HG03432 (cell line): ENCODE measurements at regions not wholly inside any gene's neighbourhood (a gene's known extent, or its start where the extent isn't known, plus 50 kb on each side); places are given as distances from the start of the nearest gene placed in this dataset.
"Not testable (repeated sequence)": the region's sequence is repeated elsewhere in the genome, so short reads cannot be mapped to it uniquely, and the experiment has no call there.

Experiments
- ATAC-seq: cut with Tn5 transposase; IDR thresholded peaks from one replicate; pipeline ENCODE4 v1.9.1; 2021; ENCODE audit warnings: mild to moderate bottlenecking, moderate library complexity; ENCODE audit not compliant: unreplicated experiment

- ATAC-seq, result not testable (repeated sequence)
Measured at GRCh38 chr4:9505341-9505740, 61.1 kb downstream of the DEFB131A start.

DNA sequence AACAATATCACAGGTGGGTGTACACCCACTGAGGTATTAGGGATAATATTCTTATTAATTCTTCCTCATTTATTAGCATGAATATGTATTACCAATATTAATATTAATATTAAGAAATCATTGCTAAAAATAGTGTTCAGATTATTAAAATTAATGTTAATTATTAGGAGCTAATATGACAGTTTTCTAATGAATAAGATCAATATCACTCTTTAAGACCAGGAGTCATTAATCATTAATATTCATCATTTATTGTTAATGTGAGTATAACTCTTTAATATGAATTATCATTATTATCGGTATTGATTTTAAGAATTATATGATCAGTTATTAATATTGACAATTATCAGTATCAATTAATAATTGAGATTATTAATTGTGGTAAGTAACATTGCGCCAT is 62.5 kb downstream of the DEFB131A start:
- not testable (repeated sequence) for ATAC-seq

DNA sequence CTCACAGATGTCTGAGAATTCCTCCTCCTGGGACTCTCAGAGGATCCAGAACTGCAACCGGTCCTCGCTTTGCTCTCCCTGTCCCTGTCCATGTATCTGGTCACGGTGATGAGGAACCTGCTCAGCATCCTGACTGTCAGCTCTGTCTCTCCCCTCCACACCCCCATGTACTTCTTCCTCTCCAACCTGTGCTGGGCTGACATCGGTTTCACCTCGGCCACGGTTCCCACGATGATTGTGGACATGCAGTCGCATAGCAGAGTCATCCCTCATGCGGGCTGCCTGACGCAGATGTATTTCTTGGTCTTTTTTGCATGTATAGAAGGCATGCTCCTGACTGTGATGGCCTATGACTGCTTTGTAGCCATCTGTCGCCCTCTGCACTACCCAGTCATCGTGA is 68.7 kb downstream of the DEFB131A start:
- not testable (repeated sequence) for ATAC-seq

GRCh38 chr4:9519631-9520030 is 75.4 kb downstream of the DEFB131A start:
- not testable (repeated sequence) for ATAC-seq

DNA sequence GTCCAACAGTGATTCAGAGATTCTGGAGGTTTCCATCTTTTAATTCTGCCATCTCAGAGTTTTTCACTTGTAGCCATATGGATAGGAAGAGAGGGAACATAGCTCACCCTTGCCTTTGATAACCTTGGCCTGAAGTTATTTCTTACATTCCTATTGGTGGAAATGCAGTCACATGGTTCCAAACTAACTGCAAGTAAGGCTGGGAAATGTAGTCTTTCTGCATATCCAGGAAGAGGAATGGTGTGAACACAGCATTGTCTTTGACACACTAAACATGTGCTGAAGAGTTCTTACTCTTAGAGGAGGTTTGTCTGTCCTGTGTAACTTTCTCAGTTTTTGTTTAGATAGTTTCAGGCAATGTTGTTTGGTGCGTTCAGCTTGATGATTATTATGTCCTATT is 78.7 kb downstream of the DEFB131A start:
- not testable (repeated sequence) for ATAC-seq

DNA sequence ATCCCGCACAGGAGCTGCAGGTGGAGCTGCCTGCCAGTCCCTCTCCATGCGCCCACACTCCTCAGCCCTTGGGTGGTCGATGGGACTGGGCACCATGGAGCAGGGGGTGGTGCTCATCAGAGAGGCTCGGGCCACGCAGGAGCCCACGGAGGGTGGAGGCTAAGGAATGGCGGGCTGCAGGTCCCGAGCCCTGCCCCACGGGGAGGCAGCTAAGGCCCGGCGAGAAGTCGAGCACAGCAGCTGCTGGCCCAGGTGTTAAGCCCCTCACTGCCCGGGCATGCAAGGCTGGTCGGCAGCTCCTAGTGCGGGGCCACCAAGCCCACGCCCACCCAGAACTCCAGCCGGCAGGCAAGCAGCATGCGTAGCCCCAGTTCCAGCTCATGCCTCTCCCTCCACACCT is 80.2 kb downstream of the DEFB131A start:
- not testable (repeated sequence) for ATAC-seq

DNA sequence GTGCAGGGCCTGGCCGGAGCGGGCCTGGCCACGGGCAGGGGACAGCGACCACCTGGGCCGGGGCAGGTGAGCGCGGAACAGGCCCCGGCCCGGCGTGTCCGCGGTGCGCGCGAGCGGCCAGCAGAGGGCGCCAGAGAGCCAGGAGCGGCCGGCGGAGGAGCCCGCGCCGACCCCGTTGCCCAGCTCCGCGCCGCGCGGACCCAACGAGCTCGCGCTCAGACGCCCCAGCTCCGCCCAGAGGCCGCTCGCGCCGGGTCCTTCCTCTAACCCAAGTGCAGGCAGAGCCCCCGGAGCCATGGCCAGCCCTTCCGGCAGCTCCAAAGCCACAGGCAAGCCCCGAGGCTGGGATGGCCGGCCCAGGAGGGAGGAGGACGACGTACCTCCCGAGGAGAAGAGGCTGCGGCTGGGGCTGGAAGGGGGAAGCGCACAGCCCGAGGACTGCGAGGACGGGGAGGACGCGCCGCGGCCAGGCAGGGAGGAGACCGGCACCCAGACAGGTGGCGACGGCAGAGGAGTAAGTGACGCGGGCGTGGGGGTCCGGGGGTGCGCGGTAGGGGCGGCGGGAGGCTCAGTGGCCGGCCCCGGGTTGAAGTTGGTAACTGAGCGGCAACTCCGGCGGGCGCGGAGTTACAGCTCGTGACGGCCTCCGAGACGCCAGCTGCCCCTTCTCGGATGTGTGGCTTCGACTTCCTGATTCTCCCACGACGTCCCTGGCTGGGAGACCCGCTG is 88.1 kb downstream of the DEFB131A start:
- not testable (repeated sequence) for ATAC-seq

DNA sequence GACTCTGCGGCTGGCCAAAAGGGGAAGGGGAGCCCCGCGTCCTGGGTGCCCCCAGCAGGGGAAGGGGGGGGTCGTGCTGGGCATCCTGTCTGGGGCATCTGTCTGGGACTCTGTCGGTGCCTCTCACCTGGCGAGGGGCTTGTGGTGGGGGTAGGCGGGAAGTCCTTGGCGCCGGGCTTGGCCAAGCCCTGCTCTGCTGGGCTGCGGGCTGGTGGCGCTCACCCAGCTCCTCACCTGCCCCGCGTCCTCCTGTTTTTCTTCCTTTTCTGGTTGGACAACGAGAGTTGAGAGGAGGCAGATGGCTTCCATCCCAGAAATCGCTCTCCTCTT is 88.6 kb downstream of the DEFB131A start:
- not testable (repeated sequence) for ATAC-seq

- not testable (repeated sequence) for ATAC-seq
Measured at GRCh38 chr4:9537101-9537500, 92.9 kb downstream of the DEFB131A start.

GRCh38 chr4:9539939-9540520 is 95.8 kb downstream of the DEFB131A start:
- not testable (repeated sequence) for ATAC-seq

- not testable (repeated sequence) for ATAC-seq
Measured at GRCh38 chr4:9541388-9541915, 97.2 kb downstream of the DEFB131A start.

- ATAC-seq, result not testable (repeated sequence)
Measured at GRCh38 chr4:9544851-9545250, 100.6 kb downstream of the DEFB131A start.

DNA sequence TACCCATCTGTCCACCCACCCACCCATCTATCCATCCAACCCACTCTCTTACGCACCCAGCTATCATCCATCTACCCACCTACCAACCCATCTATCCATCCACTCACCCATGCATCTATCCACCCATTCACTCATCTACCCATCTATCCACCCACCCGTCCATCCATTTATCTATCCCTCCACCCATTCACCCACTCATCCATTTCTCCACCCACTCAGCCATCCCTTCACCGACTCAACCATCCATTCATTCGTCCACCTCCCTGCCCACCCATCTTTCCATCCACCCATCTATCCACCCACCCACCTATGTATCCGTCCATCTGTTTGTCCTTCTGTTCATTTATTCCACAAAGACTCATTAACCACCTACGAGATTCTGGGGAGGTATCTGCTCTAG is 103.3 kb downstream of the DEFB131A start:
- not testable (repeated sequence) for ATAC-seq

GRCh38 chr4:9556076-9556475 is 111.9 kb downstream of the DEFB131A start:
- ATAC-seq, result not testable (repeated sequence)

DNA sequence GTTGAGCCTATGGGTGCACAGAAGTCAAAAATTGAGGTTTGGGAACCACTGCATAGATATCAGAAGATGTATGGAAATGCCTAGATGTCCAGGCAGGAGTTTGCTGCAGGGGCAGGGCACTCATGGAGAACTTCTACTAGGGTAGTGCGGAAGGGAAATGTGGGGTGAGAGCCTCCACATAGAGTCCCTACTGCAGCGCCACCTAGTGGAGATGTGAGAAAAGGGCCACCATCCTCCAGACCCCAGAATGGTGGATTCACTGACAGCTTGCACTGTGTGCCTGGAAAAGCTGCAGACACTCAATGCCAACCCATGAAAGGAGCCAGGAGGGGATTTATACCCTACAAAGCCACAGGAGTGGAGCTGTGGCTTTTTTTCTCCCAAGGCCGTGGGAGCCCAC is 133.7 kb downstream of the DEFB131A start:
- ATAC-seq, result not testable (repeated sequence)

- ATAC-seq, result not testable (repeated sequence)
Measured at GRCh38 chr4:9582880-9583279, 138.7 kb downstream of the DEFB131A start.

GRCh38 chr4:9592010-9592409 is 147.8 kb downstream of the DEFB131A start:
- no peak for ATAC-seq

DNA sequence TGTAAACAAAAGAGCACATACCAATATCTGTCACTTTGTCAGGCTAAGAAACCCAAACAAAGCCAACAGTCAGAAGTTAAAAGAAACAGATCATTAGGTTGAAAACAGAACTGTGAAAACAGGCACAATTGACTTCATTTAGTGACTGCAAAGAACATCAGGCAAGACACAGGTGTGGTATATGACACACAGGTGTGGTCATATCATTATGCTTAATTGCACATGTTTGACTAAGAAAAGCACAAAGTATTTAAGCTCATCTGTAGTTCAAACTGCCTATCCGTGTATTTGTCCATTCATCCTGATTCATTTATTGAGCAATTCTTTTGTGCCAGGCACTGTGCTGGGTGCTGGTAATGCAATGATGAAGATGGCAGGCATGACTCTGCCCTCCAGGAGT is 150.7 kb downstream of the DEFB131A start:
- no peak for ATAC-seq

- ATAC-seq, result not testable (repeated sequence)
Measured at GRCh38 chr4:9595531-9595930, 151.3 kb downstream of the DEFB131A start.

- ATAC-seq, result no peak
Measured at GRCh38 chr4:9599266-9599665, 155.1 kb downstream of the DEFB131A start.

GRCh38 chr4:9600246-9600645 is 156.0 kb downstream of the DEFB131A start:
- no peak for ATAC-seq

DNA sequence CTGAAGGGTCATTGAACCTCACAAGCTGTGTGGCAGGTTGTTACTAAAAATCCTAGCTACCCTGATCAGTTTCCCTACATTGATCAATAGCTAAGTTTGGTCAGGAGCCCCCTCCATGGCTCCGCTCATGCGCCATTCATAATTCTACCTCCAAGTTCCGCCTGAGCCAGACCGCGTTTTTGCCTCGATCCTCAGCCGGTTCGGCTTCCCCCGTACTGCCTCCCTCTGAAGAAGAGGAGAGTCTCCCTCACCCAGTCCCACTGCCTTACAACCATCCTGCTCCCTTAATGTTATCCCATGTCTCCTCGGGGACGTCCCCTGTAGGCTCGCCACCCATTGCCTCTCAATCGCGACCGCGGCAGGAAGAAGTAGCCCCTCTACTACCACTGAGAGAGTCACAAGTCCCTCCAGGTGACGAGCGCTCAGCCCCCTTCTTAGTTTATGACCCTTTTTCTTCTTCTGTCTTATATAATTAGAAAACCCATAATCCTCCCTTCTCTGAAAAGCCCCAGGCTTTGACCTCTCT is 158.2 kb downstream of the DEFB131A start:
- ATAC-seq, result no peak
